AG09319 (cell line): ENCODE measurements at regions not wholly inside any gene's neighbourhood (a gene's known extent, or its start where the extent isn't known, plus 50 kb on each side); places are given as distances from the start of the nearest gene placed in this dataset.
A peak's percentile ranks its signal among the peaks of the same experiment; 100 is the strongest.

ENCODE experiments used
- DNase-seq: peaks from one replicate; pipeline ENCODE4 v3.0.0-alpha.2; 2010; ENCODE audit warnings: low read depth; ENCODE audit errors: extremely low read depth
- CTCF ChIP-seq: IDR thresholded peaks from 2 replicates; pipeline ENCODE4 v1.5.1; 2011; ENCODE audit warnings: low read depth, mild to moderate bottlenecking, inconsistent platforms, low read length, moderate library complexity

DNA sequence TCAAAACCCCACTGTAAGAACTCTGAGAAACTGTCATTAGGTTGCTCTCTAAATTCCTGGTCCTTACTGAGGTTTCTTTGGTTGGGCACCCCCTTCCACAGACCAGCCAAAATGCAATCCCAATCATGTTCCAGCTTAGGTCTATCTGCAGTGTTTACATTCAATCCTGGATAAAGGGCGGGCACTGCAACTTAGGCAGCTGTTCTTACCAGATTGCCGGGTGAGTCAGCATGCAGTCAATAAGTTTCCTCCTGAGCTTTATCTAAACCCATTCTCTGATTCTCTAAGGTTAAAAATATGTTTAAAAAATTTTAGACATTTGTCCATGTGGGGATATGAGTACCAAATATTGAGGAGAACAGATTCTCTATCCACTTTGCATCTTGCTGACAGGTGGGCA is 197.8 kb downstream of the HAO1 start:
- peak; percentile 30 for DNase-seq

GRCh38 chr20:7744411-7744810 is 195.8 kb downstream of the HAO1 start:
- no peak for DNase-seq

More for the DNA sequence above, 197.8 kb downstream of the HAO1 start:
- no peak for TF ChIP-seq CTCF

GRCh38 chr20:7748624-7749023 is 191.6 kb downstream of the HAO1 start:
- no peak for TF ChIP-seq CTCF
- no peak for DNase-seq

More at GRCh38 chr20:7744411-7744810, 195.8 kb downstream of the HAO1 start:
- TF ChIP-seq CTCF: no peak

DNA sequence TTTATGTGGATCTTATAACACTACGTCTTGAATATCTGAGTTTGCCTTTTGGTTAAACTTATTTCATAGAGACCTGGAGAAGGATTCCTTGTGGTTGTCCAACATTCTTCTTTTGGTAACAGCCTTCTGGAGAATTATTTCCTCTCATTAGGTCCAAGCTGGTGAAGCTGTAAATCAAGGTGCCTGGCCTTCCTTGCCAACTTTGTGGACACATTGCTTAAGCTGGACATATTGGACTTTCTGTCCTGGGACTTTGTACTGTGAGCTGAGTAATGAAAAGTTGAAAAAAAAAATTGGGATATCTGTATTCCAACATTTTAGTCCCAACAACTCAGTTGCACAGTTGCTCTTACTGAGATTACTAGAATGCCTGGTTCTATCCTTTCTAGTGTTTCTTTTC is 186.2 kb downstream of the HAO1 start:
- no peak for TF ChIP-seq CTCF
- DNase-seq: no peak

DNA sequence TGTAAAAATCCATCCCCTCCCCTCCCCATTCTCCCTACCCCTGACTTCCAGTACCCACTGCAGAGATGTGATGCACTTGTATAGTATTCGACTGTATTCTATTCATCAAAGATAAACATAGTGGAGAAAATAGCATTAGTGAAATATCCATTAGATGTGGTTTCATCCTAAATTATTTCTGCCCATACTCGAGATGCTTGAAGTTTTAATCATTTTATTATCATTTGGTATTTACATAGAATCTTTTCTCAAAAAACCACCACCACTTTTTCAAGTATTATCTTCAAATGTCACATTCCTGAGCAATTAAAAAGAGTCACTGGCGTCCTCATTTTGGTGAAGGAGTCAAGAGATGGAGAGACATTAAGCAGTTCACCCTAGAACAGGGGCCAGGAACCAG is 181.9 kb downstream of the HAO1 start:
- no peak for TF ChIP-seq CTCF
- DNase-seq: no peak

DNA sequence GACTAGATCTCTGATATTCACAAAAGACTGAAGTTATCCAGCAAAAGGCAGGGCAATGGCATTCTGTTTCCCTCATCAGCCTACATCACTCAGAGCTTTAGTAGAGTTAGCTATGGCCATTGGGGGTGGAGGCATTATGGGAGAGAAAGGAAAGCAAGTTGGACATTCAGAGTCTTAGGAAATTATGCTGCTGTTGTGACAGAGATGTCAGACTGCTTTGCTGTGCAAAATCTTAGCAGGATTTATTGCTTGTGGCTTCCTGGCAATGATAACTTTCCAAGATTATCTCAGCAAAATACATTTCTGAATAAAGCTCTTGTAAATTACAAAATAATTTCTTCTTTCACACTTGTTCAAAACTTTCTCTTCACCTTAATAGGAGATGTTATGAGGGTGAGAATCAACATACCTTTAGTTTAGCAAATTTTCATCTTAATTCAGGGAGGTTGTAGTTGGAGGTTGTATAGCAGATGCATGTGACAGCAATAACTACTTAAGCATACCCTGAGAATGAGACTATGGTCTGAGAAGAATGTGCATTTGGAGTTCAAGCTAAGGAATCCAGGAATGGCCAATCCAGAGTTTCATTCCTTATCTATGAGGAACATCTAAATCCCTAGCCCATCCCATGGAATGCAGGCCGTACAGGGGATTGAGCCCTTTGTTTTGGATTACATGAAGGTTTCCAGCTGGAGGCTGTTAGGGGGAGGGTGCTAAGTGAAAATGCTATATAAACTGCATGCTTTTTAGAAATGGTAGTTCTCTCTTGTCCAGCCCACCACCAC is 179.8 kb downstream of the HAO1 start:
- DNase-seq: no peak
- no peak for TF ChIP-seq CTCF

DNA sequence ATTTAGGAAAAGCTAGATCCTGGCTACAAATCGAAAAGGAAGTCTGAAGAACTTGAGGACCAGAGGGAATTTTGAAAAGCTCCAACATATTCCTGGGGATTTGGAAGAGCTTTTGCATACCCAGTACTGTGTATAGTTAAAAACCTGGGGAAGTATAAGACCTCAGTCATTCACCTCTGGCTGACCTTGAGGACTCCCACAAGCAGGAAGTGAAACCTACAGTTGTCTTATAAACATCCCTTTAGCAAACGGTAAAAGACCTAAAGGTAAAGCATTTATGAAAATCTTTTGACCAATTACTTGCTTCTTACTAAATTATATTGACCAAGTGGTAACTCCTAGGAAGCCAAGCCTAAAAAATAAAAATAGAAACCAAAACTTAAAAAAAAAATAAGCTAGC is 175.0 kb downstream of the HAO1 start:
- no peak for DNase-seq

More for the DNA sequence above, 175.0 kb downstream of the HAO1 start:
- TF ChIP-seq CTCF: no peak
